Sigmoid colon (tissue), 6 donors: ENCODE measurements at regions not wholly inside any gene's neighbourhood (a gene's known extent, or its start where the extent isn't known, plus 50 kb on each side); places are given as distances from the start of the nearest gene placed in this dataset.

ENCODE experiments used
- DNase-seq: peaks from one replicate; pipeline ENCODE4 v3.0.0-alpha.2; 2019
- H3K27ac ChIP-seq, 4 donors: fragments of 200-600 bp; sonication (generic); one replicate each; pipeline ENCODE4 v1.5.1; 2016 to 2019; ENCODE audit warnings: mild to moderate bottlenecking in 1 of 4
- H3K27me3 ChIP-seq, 3 donors: fragments of 200-600 bp; sonication (generic); one replicate each; pipeline ENCODE4 v1.5.1; 2019; ENCODE audit warnings: mild to moderate bottlenecking in 1 of 3
- H3K36me3 ChIP-seq, 4 donors: fragments of 200-600 bp; sonication (generic); one replicate each; pipeline ENCODE4 v1.5.1; 2016 to 2019
- H3K4me1 ChIP-seq, 4 donors: fragments of 200-600 bp; sonication (generic); one replicate each; pipeline ENCODE4 v1.5.1; 2017 to 2019
- H3K4me3 ChIP-seq, 4 donors: fragments of 200-600 bp; sonication (generic); one replicate each; pipeline ENCODE4 v1.5.1; 2017 to 2019; ENCODE audit warnings: mild to moderate bottlenecking in 2 of 4, moderate library complexity in 1 of 4
- H3K9me3 ChIP-seq, 4 donors: fragments of 200-600 bp in 3 of 4; sonication (generic) in 3 of 4; one replicate each; pipeline versions ENCODE4 v1.5.1 to v1.6.1; 2013 to 2019
- CTCF ChIP-seq, 4 experiments: fragments of 450-650 bp in 3 of 4; fragments of 200-600 bp in 1 of 4; IDR thresholded peaks; one replicate each; pipeline ENCODE4 v1.5.1; 2016 to 2019; ENCODE audit warnings: antibody characterized with exemption in 4 of 4, mild to moderate bottlenecking in 3 of 4, moderate library complexity in 2 of 4
- EP300 ChIP-seq, 4 donors: sonication (generic); formaldehyde crosslinking; IDR thresholded peaks; one replicate each; pipeline ENCODE4 v1.6.1; 2017; ENCODE audit warnings: antibody characterized with exemption in 4 of 4
- POLR2A ChIP-seq, 2 donors: fragments of 450-650 bp; IDR thresholded peaks; one replicate each; pipeline ENCODE4 v1.6.1; 2016; ENCODE audit warnings: antibody characterized with exemption in 2 of 2, mild to moderate bottlenecking in 2 of 2, moderate library complexity in 2 of 2
- POLR2AphosphoS5 ChIP-seq, 4 donors: sonication (generic); formaldehyde crosslinking; IDR thresholded peaks; one replicate each; pipeline ENCODE4 v1.6.1; 2017; ENCODE audit warnings: antibody characterized with exemption in 4 of 4
- WGBS, 2 donors: extraction: QIAGEN DNeasy Blood & Tissue Kit; methylation state at CpG; one replicate each; pipeline ENCODE4 v1.1.7; 2013; 5-methylcytosine and 5-hydroxymethylcytosine counted together
- intact Hi-C: fragments of 100-400 bp; cut with DNase I; formaldehyde crosslinking; loops from one replicate; pipeline ENCODE4 v1.15.1; 2023
- donor health status: healthy with polysubstance abuse.
- donor health status: healthy.

GRCh38 chr10:117442944-117443685 is 67.9 kb upstream of the PDZD8 start:
- Histone ChIP-seq H3K9me3 (no peaks in the 10 kb centered on the region), H3K4me3 (peak overlapping the region in 1 of 4 donors; percentile 6), H3K4me1 (peaks cover 0 to 22% (median 13%) of the 10 kb centered on the region in 4 donors), H3K27me3 (no peaks in the 10 kb centered on the region), H3K36me3 (no peaks in the 10 kb centered on the region), H3K27ac (peak overlapping the region; percentile 5 to 27 (median 22))
- intact Hi-C loops: loop anchor here (2.0 to 5.0 kb wide), 6 partner anchors 20 to 799 kb away; partner anchors contain the start of gene PDZD8
- WGBS, 2 donors: 6 to 24% methylated on average over 15 of the region's 15 CpGs
- TF ChIP-seq POLR2AphosphoS5 (IDR thresholded peaks at IDR 0.05) (peak; percentile 60 to 78 (median 66)), CTCF (IDR thresholded peaks at IDR 0.05) (peak; percentile 86 to 88 (median 88)), POLR2A (IDR thresholded peaks at IDR 0.05) (no peak), EP300 (IDR thresholded peaks at IDR 0.05) (peak in 1 of 4 donors; percentile 18)
- peak; percentile 97 for DNase-seq

- TF ChIP-seq EP300 (IDR thresholded peaks at IDR 0.05): no peak
- TF ChIP-seq POLR2A (IDR thresholded peaks at IDR 0.05): no peak
- TF ChIP-seq POLR2AphosphoS5 (IDR thresholded peaks at IDR 0.05): no peak
- TF ChIP-seq CTCF (IDR thresholded peaks at IDR 0.05): no peak
- no peaks in the 10 kb centered on the region for H3K27me3 ChIP-seq
- DNase-seq: no peak
- no peak overlapping the region for H3K4me3 ChIP-seq
- intact Hi-C loops: loop anchor here (2.0 to 5.0 kb wide), 6 partner anchors 20 to 800 kb away; partner anchors contain the start of gene PDZD8
- H3K9me3 ChIP-seq: no peaks in the 10 kb centered on the region
- H3K27ac ChIP-seq: peak overlapping the region in 3 of 4 donors; percentile 2 to 27 (median 5)
- peaks cover 0 to 22% (median 13%) of the 10 kb centered on the region in 4 donors for H3K4me1 ChIP-seq
- 73 to 77% methylated on average over 6 of the region's 6 CpGs for WGBS, 2 donors
- no peaks in the 10 kb centered on the region for H3K36me3 ChIP-seq
Observed at GRCh38 chr10:117442521-117442920, 67.3 kb upstream of the PDZD8 start.

GRCh38 chr10:117441812-117442443 is 66.7 kb upstream of the PDZD8 start:
- Histone ChIP-seq H3K36me3 (no peaks in the 10 kb centered on the region), H3K27ac (peak overlapping the region in 2 of 4 donors; percentile 2 to 27), H3K4me1 (peaks cover 0 to 22% (median 13%) of the 10 kb centered on the region in 4 donors), H3K9me3 (no peaks in the 10 kb centered on the region), H3K4me3 (no peak overlapping the region), H3K27me3 (no peaks in the 10 kb centered on the region)
- WGBS, 2 donors: 59 to 71% methylated on average over 6 of the region's 6 CpGs
- TF ChIP-seq CTCF (IDR thresholded peaks at IDR 0.05): no peak
- TF ChIP-seq POLR2A (IDR thresholded peaks at IDR 0.05): no peak
- TF ChIP-seq POLR2AphosphoS5 (IDR thresholded peaks at IDR 0.05): no peak
- no peak for TF ChIP-seq EP300 (IDR thresholded peaks at IDR 0.05)
- intact Hi-C loops: loop anchor here (2.0 to 5.0 kb wide), 6 partner anchors 21 to 800 kb away; partner anchors contain the start of gene PDZD8
- DNase-seq: no peak

GRCh38 chr10:117441361-117441760 is 66.1 kb upstream of the PDZD8 start:
- Histone ChIP-seq H3K27me3 (no peaks in the 10 kb centered on the region), H3K27ac (no peak overlapping the region), H3K4me3 (no peak overlapping the region), H3K36me3 (no peaks in the 10 kb centered on the region), H3K4me1 (peaks cover 0 to 22% (median 13%) of the 10 kb centered on the region in 4 donors), H3K9me3 (no peaks in the 10 kb centered on the region)
- WGBS, 2 donors: 73 to 91% methylated on average over 6 of the region's 6 CpGs
- intact Hi-C loops: loop anchor here (5.0 kb wide), 5 partner anchors 36 to 801 kb away; partner anchors contain the start of gene PDZD8
- no peak for DNase-seq
- no peak for TF ChIP-seq POLR2AphosphoS5 (IDR thresholded peaks at IDR 0.05)
- no peak for TF ChIP-seq CTCF (IDR thresholded peaks at IDR 0.05)
- TF ChIP-seq POLR2A (IDR thresholded peaks at IDR 0.05): no peak
- no peak for TF ChIP-seq EP300 (IDR thresholded peaks at IDR 0.05)
